Dendritic cell treated with granulocyte-macrophage colony-stimulating factor and Interleukin-4, amounts not matched to agents 40 ng/mL and 50 ng/mL, for 4 days (primary cell): ENCODE measurements at regions not wholly inside any gene's neighbourhood (a gene's known extent, or its start where the extent isn't known, plus 50 kb on each side); places are given as distances from the start of the nearest gene placed in this dataset.

Experiments
- H3K27ac Mint-ChIP-seq: one replicate; pipeline ENCODE4 v1.8.0; 2022; ENCODE audit warnings: mild to moderate bottlenecking, mixed read lengths
- H3K27me3 Mint-ChIP-seq: one replicate; pipeline ENCODE4 v1.8.0; 2022; ENCODE audit warnings: mild to moderate bottlenecking, mixed read lengths
- H3K36me3 Mint-ChIP-seq: one replicate; pipeline ENCODE4 v1.8.0; 2022; ENCODE audit warnings: low read depth, mixed read lengths
- H3K4me1 Mint-ChIP-seq: one replicate; pipeline ENCODE4 v1.8.0; 2022; ENCODE audit warnings: low read depth, mixed read lengths
- H3K4me3 Mint-ChIP-seq: one replicate; pipeline ENCODE4 v1.8.0; 2022; ENCODE audit warnings: mild to moderate bottlenecking, moderate library complexity, mixed read lengths
- H3K9me3 Mint-ChIP-seq: one replicate; pipeline ENCODE4 v1.8.0; 2022; ENCODE audit warnings: mixed read lengths
- intact Hi-C: fragments of 100-400 bp; cut with micrococcal nuclease; formaldehyde crosslinking; loops from one replicate; pipeline ENCODE4 v1.15.0; 2022

- H3K36me3 Mint-ChIP-seq: no peaks in the 10 kb centered on the region
- H3K4me1 Mint-ChIP-seq: no peaks in the 10 kb centered on the region
- no peaks in the 10 kb centered on the region for H3K27me3 Mint-ChIP-seq
- no peak overlapping the region for H3K4me3 Mint-ChIP-seq
- no peaks in the 10 kb centered on the region for H3K9me3 Mint-ChIP-seq
- intact Hi-C loops: no loop called here
- no peak overlapping the region for H3K27ac Mint-ChIP-seq
These were observed 101.9 kb upstream of the MTPN start for GRCh38 chr7:136079066-136079465.

GRCh38 chr7:136078630-136079029 lies 101.5 kb upstream of the MTPN start:
- no peak overlapping the region for H3K27ac Mint-ChIP-seq
- H3K27me3 Mint-ChIP-seq: no peaks in the 10 kb centered on the region
- no peaks in the 10 kb centered on the region for H3K36me3 Mint-ChIP-seq
- no peaks in the 10 kb centered on the region for H3K4me1 Mint-ChIP-seq
- intact Hi-C loops: no loop called here
- no peak overlapping the region for H3K4me3 Mint-ChIP-seq
- H3K9me3 Mint-ChIP-seq: no peaks in the 10 kb centered on the region

GRCh38 chr7:136076954-136077353 lies 99.8 kb upstream of the MTPN start:
- Mint-ChIP-seq H3K4me1 (no peaks in the 10 kb centered on the region), H3K27me3 (no peaks in the 10 kb centered on the region), H3K36me3 (no peaks in the 10 kb centered on the region), H3K27ac (no peak overlapping the region), H3K9me3 (no peaks in the 10 kb centered on the region), H3K4me3 (no peak overlapping the region)
- intact Hi-C loops: no loop called here

- no peaks in the 10 kb centered on the region for H3K36me3 Mint-ChIP-seq
- no peaks in the 10 kb centered on the region for H3K4me1 Mint-ChIP-seq
- no peak overlapping the region for H3K27ac Mint-ChIP-seq
- H3K27me3 Mint-ChIP-seq: no peaks in the 10 kb centered on the region
- intact Hi-C loops: no loop called here
- no peaks in the 10 kb centered on the region for H3K9me3 Mint-ChIP-seq
- H3K4me3 Mint-ChIP-seq: no peak overlapping the region
These were observed 97.7 kb upstream of the MTPN start for GRCh38 chr7:136074843-136075242.

GRCh38 chr7:136072447-136072846 lies 95.3 kb upstream of the MTPN start:
- H3K9me3 Mint-ChIP-seq: no peaks in the 10 kb centered on the region
- no peaks in the 10 kb centered on the region for H3K36me3 Mint-ChIP-seq
- no peaks in the 10 kb centered on the region for H3K27me3 Mint-ChIP-seq
- H3K4me3 Mint-ChIP-seq: no peak overlapping the region
- H3K4me1 Mint-ChIP-seq: no peaks in the 10 kb centered on the region
- intact Hi-C loops: no loop called here
- H3K27ac Mint-ChIP-seq: no peak overlapping the region

- no peak overlapping the region for H3K4me3 Mint-ChIP-seq
- intact Hi-C loops: no loop called here
- H3K27me3 Mint-ChIP-seq: no peaks in the 10 kb centered on the region
- no peak overlapping the region for H3K27ac Mint-ChIP-seq
- H3K9me3 Mint-ChIP-seq: no peaks in the 10 kb centered on the region
- H3K36me3 Mint-ChIP-seq: no peaks in the 10 kb centered on the region
- no peaks in the 10 kb centered on the region for H3K4me1 Mint-ChIP-seq
These were observed 93.8 kb upstream of the MTPN start for GRCh38 chr7:136070736-136071505.

- H3K4me1 Mint-ChIP-seq: no peaks in the 10 kb centered on the region
- intact Hi-C loops: no loop called here
- no peak overlapping the region for H3K4me3 Mint-ChIP-seq
- no peaks in the 10 kb centered on the region for H3K9me3 Mint-ChIP-seq
- no peaks in the 10 kb centered on the region for H3K36me3 Mint-ChIP-seq
- no peaks in the 10 kb centered on the region for H3K27me3 Mint-ChIP-seq
- no peak overlapping the region for H3K27ac Mint-ChIP-seq
These were observed 92.8 kb upstream of the MTPN start for GRCh38 chr7:136069840-136070529.

- Mint-ChIP-seq H3K4me1 (no peaks in the 10 kb centered on the region), H3K36me3 (no peaks in the 10 kb centered on the region), H3K4me3 (no peak overlapping the region), H3K27me3 (no peaks in the 10 kb centered on the region), H3K9me3 (no peaks in the 10 kb centered on the region), H3K27ac (no peak overlapping the region)
- intact Hi-C loops: no loop called here
These were observed 90.1 kb upstream of the MTPN start for GRCh38 chr7:136067277-136067676.

GRCh38 chr7:136066304-136067143 lies 89.4 kb upstream of the MTPN start:
- no peak overlapping the region for H3K27ac Mint-ChIP-seq
- no peaks in the 10 kb centered on the region for H3K36me3 Mint-ChIP-seq
- intact Hi-C loops: no loop called here
- H3K27me3 Mint-ChIP-seq: no peaks in the 10 kb centered on the region
- H3K4me3 Mint-ChIP-seq: no peak overlapping the region
- H3K4me1 Mint-ChIP-seq: no peaks in the 10 kb centered on the region
- no peaks in the 10 kb centered on the region for H3K9me3 Mint-ChIP-seq

GRCh38 chr7:136064627-136065237 lies 87.6 kb upstream of the MTPN start:
- no peak overlapping the region for H3K27ac Mint-ChIP-seq
- intact Hi-C loops: no loop called here
- H3K4me3 Mint-ChIP-seq: no peak overlapping the region
- peaks cover 1% of the 10 kb centered on the region for H3K27me3 Mint-ChIP-seq
- no peaks in the 10 kb centered on the region for H3K36me3 Mint-ChIP-seq
- H3K4me1 Mint-ChIP-seq: no peaks in the 10 kb centered on the region
- no peaks in the 10 kb centered on the region for H3K9me3 Mint-ChIP-seq

- no peak overlapping the region for H3K4me3 Mint-ChIP-seq
- intact Hi-C loops: no loop called here
- H3K36me3 Mint-ChIP-seq: no peaks in the 10 kb centered on the region
- H3K27ac Mint-ChIP-seq: no peak overlapping the region
- no peaks in the 10 kb centered on the region for H3K4me1 Mint-ChIP-seq
- H3K27me3 Mint-ChIP-seq: peaks cover 1% of the 10 kb centered on the region
- no peaks in the 10 kb centered on the region for H3K9me3 Mint-ChIP-seq
These were observed 86.9 kb upstream of the MTPN start for GRCh38 chr7:136064081-136064480.

- H3K27me3 Mint-ChIP-seq: peaks cover 1% of the 10 kb centered on the region
- H3K9me3 Mint-ChIP-seq: no peaks in the 10 kb centered on the region
- no peak overlapping the region for H3K4me3 Mint-ChIP-seq
- H3K27ac Mint-ChIP-seq: no peak overlapping the region
- no peaks in the 10 kb centered on the region for H3K4me1 Mint-ChIP-seq
- H3K36me3 Mint-ChIP-seq: no peaks in the 10 kb centered on the region
- intact Hi-C loops: no loop called here
These were observed 86.1 kb upstream of the MTPN start for GRCh38 chr7:136063326-136063666.

GRCh38 chr7:136062625-136063325 lies 85.6 kb upstream of the MTPN start:
- intact Hi-C loops: no loop called here
- Mint-ChIP-seq H3K36me3 (no peaks in the 10 kb centered on the region), H3K9me3 (no peaks in the 10 kb centered on the region), H3K27ac (no peak overlapping the region), H3K4me1 (no peaks in the 10 kb centered on the region), H3K27me3 (peaks cover 1% of the 10 kb centered on the region), H3K4me3 (no peak overlapping the region)
